SK-N-SH treated with all-trans-retinoic acid at 6 μM for 48 hours (cell line): ENCODE measurements at regions not wholly inside any gene's neighbourhood (a gene's known extent, or its start where the extent isn't known, plus 50 kb on each side); places are given as distances from the start of the nearest gene placed in this dataset.
"Not testable (repeated sequence)": the region's sequence is repeated elsewhere in the genome, so short reads cannot be mapped to it uniquely, and the experiment has no call there.

Experiments used
- CREB5 ChIP-seq: fragments of 250-450 bp; sonication (Bioruptor Pico); IDR thresholded peaks from 2 replicates; pipeline ENCODE4 v1.5.1; 2020; ENCODE audit warnings: low read depth, mild to moderate bottlenecking, moderate library complexity
- CSRNP3 ChIP-seq: fragments of 250-450 bp; sonication (Bioruptor Pico); IDR thresholded peaks from 2 replicates; pipeline ENCODE4 v1.5.1; 2021; ENCODE audit warnings: mild to moderate bottlenecking, moderate library complexity
- ESRRG ChIP-seq: fragments of 250-450 bp; sonication (Bioruptor Pico); IDR thresholded peaks from 2 replicates; pipeline ENCODE4 v1.6.1; 2021; ENCODE audit warnings: mild to moderate bottlenecking
- GLIS3 ChIP-seq: fragments of 250-450 bp; sonication (Bioruptor Pico); IDR thresholded peaks from 2 replicates; pipeline ENCODE4 v1.5.0; 2020; ENCODE audit warnings: mild to moderate bottlenecking, moderate library complexity
- PATZ1 ChIP-seq: fragments of 250-450 bp; sonication (Bioruptor Pico); IDR thresholded peaks from 2 replicates; pipeline ENCODE4 v1.8.0; 2020; ENCODE audit warnings: mild to moderate bottlenecking, moderate library complexity, borderline replicate concordance
- PPARA ChIP-seq: fragments of 250-450 bp; sonication (Bioruptor Pico); IDR thresholded peaks from 2 replicates; pipeline ENCODE4 v1.5.0; 2020; ENCODE audit warnings: mild to moderate bottlenecking, borderline replicate concordance
- RARB ChIP-seq: fragments of 250-450 bp; sonication (Bioruptor Pico); IDR thresholded peaks from 2 replicates; pipeline ENCODE4 v1.8.0; 2021; ENCODE audit warnings: mild to moderate bottlenecking, moderate library complexity
- TOX ChIP-seq: fragments of 250-450 bp; sonication (Bioruptor Pico); IDR thresholded peaks from 2 replicates; pipeline ENCODE4 v1.8.0; 2021; ENCODE audit warnings: mild to moderate bottlenecking, moderate library complexity, borderline replicate concordance
- ZC3H10 ChIP-seq: fragments of 250-450 bp; sonication (Bioruptor Pico); IDR thresholded peaks from 2 replicates; pipeline ENCODE4 v1.5.1; 2021; ENCODE audit warnings: mild to moderate bottlenecking, moderate library complexity
- ZFP30 ChIP-seq: fragments of 450-650 bp; formaldehyde crosslinking; IDR thresholded peaks from 2 replicates; pipeline ENCODE4 v1.5.0; 2022; ENCODE audit warnings: mild to moderate bottlenecking, moderate library complexity
- ZNF565 ChIP-seq: fragments of 450-650 bp; formaldehyde crosslinking; conservative IDR thresholded peaks from 2 replicates; pipeline ENCODE4 v1.5.0; 2020; ENCODE audit warnings: low read depth, mild to moderate bottlenecking, moderate library complexity
- ZNF70 ChIP-seq: fragments of 450-650 bp; formaldehyde crosslinking; IDR thresholded peaks from 2 replicates; pipeline ENCODE4 v1.5.0; 2020; ENCODE audit warnings: mild to moderate bottlenecking, moderate library complexity

- TF ChIP-seq PPARA (CRISPR knock-in tag); RARB (CRISPR knock-in tag); CSRNP3; ZNF565; CREB5 (CRISPR knock-in tag); ZNF70 (CRISPR knock-in tag); GLIS3 (CRISPR knock-in tag); TOX (CRISPR knock-in tag); ZC3H10 (CRISPR knock-in tag); PATZ1; ESRRG; ZFP30 (CRISPR knock-in tag): not testable (repeated sequence)
Measured at GRCh38 chr15:78703334-78704056, 62.5 kb upstream of the CHRNB4 start.
